Gastrocnemius medialis (tissue), 4 donors: ENCODE measurements at regions not wholly inside any gene's neighbourhood (a gene's known extent, or its start where the extent isn't known, plus 50 kb on each side); places are given as distances from the start of the nearest gene placed in this dataset.
"Not testable (repeated sequence)": the region's sequence is repeated elsewhere in the genome, so short reads cannot be mapped to it uniquely, and the experiment has no call there.

Source experiments
- ATAC-seq, 2 donors: fragments of 150-250 bp; one replicate each; pipeline ENCODE4 v1.9.1; 2016
- DNase-seq, 2 donors: peaks; one replicate each; pipeline ENCODE4 v3.0.0-alpha.2; 2019
- H3K27ac ChIP-seq, 4 donors: fragments of 200-600 bp; sonication (generic); 1 replicate in 1 of 4; 2 replicates in 3 of 4; pipeline ENCODE4 v1.5.1; 2016 to 2018; ENCODE audit warnings: mild to moderate bottlenecking in 2 of 4, moderate library complexity in 1 of 4
- H3K27me3 ChIP-seq, 3 donors: fragments of 200-600 bp; sonication (generic) in 2 of 3; 1 replicate in 1 of 3; 2 replicates in 2 of 3; pipeline versions ENCODE4 v1.5.1 to v1.6.0; 2016 to 2019; ENCODE audit warnings: mild to moderate bottlenecking in 1 of 3, moderate library complexity in 1 of 3
- H3K36me3 ChIP-seq, 2 donors: fragments of 200-600 bp; sonication (generic) in 1 of 2; one replicate each; pipeline ENCODE4 v1.5.1; 2017 to 2018
- H3K4me1 ChIP-seq, 2 donors: fragments of 200-600 bp; sonication (generic) in 1 of 2; one replicate each; pipeline ENCODE4 v1.5.1; 2016 to 2017; ENCODE audit warnings: mild to moderate bottlenecking in 2 of 2
- H3K4me3 ChIP-seq, 4 donors: fragments of 200-600 bp; sonication (generic) in 3 of 4; 1 replicate in 1 of 4; 2 replicates in 3 of 4; pipeline ENCODE4 v1.5.1; 2016 to 2019; ENCODE audit warnings: mild to moderate bottlenecking in 2 of 4
- H3K9me3 ChIP-seq, 3 donors: fragments of 200-600 bp; sonication (generic) in 2 of 3; 1 replicate in 1 of 3; 2 replicates in 2 of 3; pipeline ENCODE4 v1.5.1; 2016 to 2019
- POLR2A ChIP-seq, 2 donors: fragments of 450-650 bp; IDR thresholded peaks; one replicate each; pipeline ENCODE4 v1.6.1; 2017; ENCODE audit warnings: antibody characterized with exemption in 2 of 2, mild to moderate bottlenecking in 2 of 2, moderate library complexity in 2 of 2
- in situ Hi-C, 4 donors: fragments of 200-750 bp; cut with MboI; loops; one replicate each; pipeline versions ENCODE4 v1.15.0 to v1.8.0; 2017; ENCODE audit warnings: low sequenced_read_pairs in 4 of 4
- intact Hi-C: fragments of 100-400 bp; cut with DNase I; formaldehyde crosslinking; loops from one replicate; pipeline ENCODE4 v1.15.1; 2023; ENCODE audit warnings: low total_unique reads
- TF ChIP-seq, protein P1 (sequence below), 5 experiments: fragments of 450-650 bp in 3 of 5; fragments of 200-600 bp in 2 of 5; sonication (generic) in 2 of 5; IDR thresholded peaks in 4 of 5; conservative IDR thresholded peaks in 1 of 5; 1 replicate in 4 of 5; 2 replicates in 1 of 5; pipeline ENCODE4 v1.5.1; 2016 to 2019; ENCODE audit warnings: antibody characterized with exemption in 5 of 5, mild to moderate bottlenecking in 3 of 5, moderate library complexity in 3 of 5

GRCh38 chr14:105710119-105711043 is 184.0 kb downstream of the TMEM121 start:
- ATAC-seq = no peak
- TF ChIP-seq, protein P1, sequence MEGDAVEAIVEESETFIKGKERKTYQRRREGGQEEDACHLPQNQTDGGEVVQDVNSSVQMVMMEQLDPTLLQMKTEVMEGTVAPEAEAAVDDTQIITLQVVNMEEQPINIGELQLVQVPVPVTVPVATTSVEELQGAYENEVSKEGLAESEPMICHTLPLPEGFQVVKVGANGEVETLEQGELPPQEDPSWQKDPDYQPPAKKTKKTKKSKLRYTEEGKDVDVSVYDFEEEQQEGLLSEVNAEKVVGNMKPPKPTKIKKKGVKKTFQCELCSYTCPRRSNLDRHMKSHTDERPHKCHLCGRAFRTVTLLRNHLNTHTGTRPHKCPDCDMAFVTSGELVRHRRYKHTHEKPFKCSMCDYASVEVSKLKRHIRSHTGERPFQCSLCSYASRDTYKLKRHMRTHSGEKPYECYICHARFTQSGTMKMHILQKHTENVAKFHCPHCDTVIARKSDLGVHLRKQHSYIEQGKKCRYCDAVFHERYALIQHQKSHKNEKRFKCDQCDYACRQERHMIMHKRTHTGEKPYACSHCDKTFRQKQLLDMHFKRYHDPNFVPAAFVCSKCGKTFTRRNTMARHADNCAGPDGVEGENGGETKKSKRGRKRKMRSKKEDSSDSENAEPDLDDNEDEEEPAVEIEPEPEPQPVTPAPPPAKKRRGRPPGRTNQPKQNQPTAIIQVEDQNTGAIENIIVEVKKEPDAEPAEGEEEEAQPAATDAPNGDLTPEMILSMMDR (IDR thresholded peaks at IDR 0.05 in 4 of 5, conservative IDR thresholded peaks at IDR 0.05 in 1 of 5) = no peak
- TF ChIP-seq POLR2A (IDR thresholded peaks at IDR 0.05) = no peak
- Histone ChIP-seq H3K36me3 (no peaks in the 10 kb centered on the region), H3K27ac (no peak overlapping the region), H3K4me1 (no peaks in the 10 kb centered on the region), H3K27me3 (no peaks in the 10 kb centered on the region), H3K9me3 (no peaks in the 10 kb centered on the region), H3K4me3 (no peak overlapping the region)
- intact Hi-C loops = no loop called here
- DNase-seq = no peak
- in situ Hi-C loops = no loop called here

GRCh38 chr14:105711044-105711620 is 184.7 kb downstream of the TMEM121 start:
- no peaks in the 10 kb centered on the region for H3K36me3 ChIP-seq
- no peaks in the 10 kb centered on the region for H3K9me3 ChIP-seq
- intact Hi-C loops = no loop called here
- no peaks in the 10 kb centered on the region for H3K27me3 ChIP-seq
- TF ChIP-seq, protein P1 (IDR thresholded peaks at IDR 0.05 in 4 of 5, conservative IDR thresholded peaks at IDR 0.05 in 1 of 5) = no peak
- no peaks in the 10 kb centered on the region for H3K4me1 ChIP-seq
- H3K4me3 ChIP-seq = no peak overlapping the region
- in situ Hi-C loops = no loop called here
- ATAC-seq (no peak), DNase-seq (no peak)
- no peak overlapping the region for H3K27ac ChIP-seq

GRCh38 chr14:105711841-105712460 is 185.6 kb downstream of the TMEM121 start:
- Histone ChIP-seq H3K27ac (no peak overlapping the region), H3K27me3 (no peaks in the 10 kb centered on the region), H3K36me3 (no peaks in the 10 kb centered on the region), H3K4me1 (no peaks in the 10 kb centered on the region), H3K4me3 (no peak overlapping the region), H3K9me3 (no peaks in the 10 kb centered on the region)
- in situ Hi-C loops (no loop called here), intact Hi-C loops (no loop called here)
- TF ChIP-seq, protein P1 (IDR thresholded peaks at IDR 0.05 in 4 of 5, conservative IDR thresholded peaks at IDR 0.05 in 1 of 5) = no peak
- TF ChIP-seq POLR2A (IDR thresholded peaks at IDR 0.05) = no peak
- no peak for ATAC-seq
- DNase-seq = no peak

- H3K36me3 ChIP-seq, DNase-seq, H3K27ac ChIP-seq, H3K4me3 ChIP-seq, intact Hi-C loops, H3K9me3 ChIP-seq, ATAC-seq, in situ Hi-C loops, H3K27me3 ChIP-seq, H3K4me1 ChIP-seq: not testable (repeated sequence)
Measured at GRCh38 chr14:105712670-105713069, 186.3 kb downstream of the TMEM121 start.

DNA sequence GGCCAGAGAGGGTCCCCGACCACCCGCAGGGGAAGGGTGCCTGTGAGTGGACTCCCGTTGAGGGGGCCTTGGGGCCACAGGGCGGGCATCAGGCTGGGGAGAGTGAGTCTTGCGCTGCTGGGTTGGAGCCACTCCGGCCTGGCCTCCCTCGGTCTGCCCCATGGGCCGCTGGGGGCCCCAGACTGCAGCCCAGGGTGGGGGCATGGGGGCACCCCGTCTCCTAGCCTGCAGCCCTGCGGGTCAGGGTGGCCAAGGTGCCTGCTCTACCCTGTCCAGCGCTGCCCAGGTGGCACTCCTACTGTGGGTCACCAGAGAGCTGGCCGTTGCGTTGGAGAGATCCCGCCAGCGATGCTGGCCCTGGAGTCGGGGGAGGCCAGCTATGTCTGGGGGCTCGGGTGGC is 186.8 kb downstream of the TMEM121 start:
- ATAC-seq, intact Hi-C loops: not testable (repeated sequence)

DNA sequence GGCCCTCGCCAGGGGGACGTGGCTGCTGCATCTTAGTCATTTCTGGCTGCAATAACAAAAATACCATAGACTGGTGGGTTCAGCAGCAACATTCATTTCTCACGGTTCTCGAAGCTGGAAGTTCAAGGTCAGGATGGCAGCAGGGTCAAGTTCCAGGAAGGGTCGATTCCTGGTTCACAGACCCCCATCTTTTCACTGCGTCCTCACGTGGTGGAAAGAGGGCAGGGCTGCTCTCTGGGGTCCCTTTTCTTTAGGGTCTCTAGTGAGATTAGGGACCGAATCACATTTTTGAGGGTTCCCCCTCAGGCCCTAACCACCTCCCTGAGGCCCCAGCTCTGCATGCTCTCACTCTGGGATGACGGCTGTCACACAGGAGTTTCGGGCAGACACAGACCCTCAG is 187.5 kb downstream of the TMEM121 start:
- H3K27me3 ChIP-seq, DNase-seq, H3K36me3 ChIP-seq, ATAC-seq, H3K4me1 ChIP-seq, H3K4me3 ChIP-seq, H3K9me3 ChIP-seq, intact Hi-C loops, in situ Hi-C loops, H3K27ac ChIP-seq: not testable (repeated sequence)

More for the DNA sequence above, 186.8 kb downstream of the TMEM121 start:
- in situ Hi-C loops, H3K36me3 ChIP-seq, H3K27me3 ChIP-seq, H3K27ac ChIP-seq, H3K4me1 ChIP-seq, H3K9me3 ChIP-seq, H3K4me3 ChIP-seq, DNase-seq: not testable (repeated sequence)

- in situ Hi-C loops, DNase-seq, H3K27ac ChIP-seq, H3K27me3 ChIP-seq, H3K9me3 ChIP-seq, ATAC-seq, H3K36me3 ChIP-seq, H3K4me3 ChIP-seq, H3K4me1 ChIP-seq, intact Hi-C loops: not testable (repeated sequence)
Measured at GRCh38 chr14:105718787-105719186, 192.4 kb downstream of the TMEM121 start.

DNA sequence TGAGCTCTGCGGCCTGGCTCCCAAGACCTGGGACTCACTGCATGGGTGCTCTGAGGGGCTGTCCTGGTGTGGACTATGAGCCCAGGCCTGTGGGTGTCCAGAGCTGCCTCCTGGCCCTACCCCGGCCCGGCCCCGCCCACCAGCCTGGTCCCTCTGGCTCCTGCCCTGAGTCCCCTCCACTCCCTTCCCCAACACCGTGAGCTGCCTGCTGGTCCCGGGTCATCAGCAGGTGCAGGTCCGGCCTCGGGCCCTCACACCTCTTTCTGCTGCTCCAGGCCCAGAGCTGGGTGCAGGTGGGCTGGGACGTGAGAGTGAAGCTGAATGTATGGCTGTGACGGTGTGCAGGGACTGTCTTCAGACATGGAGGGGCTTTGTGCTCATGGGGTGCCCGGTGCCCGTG is 193.7 kb downstream of the TMEM121 start:
- DNase-seq, H3K4me3 ChIP-seq, H3K9me3 ChIP-seq, H3K4me1 ChIP-seq, in situ Hi-C loops, H3K27me3 ChIP-seq, intact Hi-C loops, ATAC-seq, H3K27ac ChIP-seq, H3K36me3 ChIP-seq: not testable (repeated sequence)
